SK-N-SH (cell line): ENCODE measurements at regions not wholly inside any gene's neighbourhood (a gene's known extent, or its start where the extent isn't known, plus 50 kb on each side); places are given as distances from the start of the nearest gene placed in this dataset.

Experiments used
- CTCF ChIA-PET: fragments of 300-600, 350-600 bp; formaldehyde crosslinking; extraction: SDS; loops from one replicate; lab custom pipeline; 2021; lab: Yijun Ruan, JAX
- POLR2A ChIA-PET: fragments of 350-600 bp; sonication (Branson Sonifier 250); formaldehyde crosslinking; extraction: SDS; loops from one replicate; lab custom pipeline; 2020; ENCODE audit warnings: antibody characterized with exemption, inconsistent platforms; lab: Yijun Ruan, JAX
- DNase-seq: peaks from one replicate; pipeline ENCODE4 v3.0.0; 2012
- H2AFZ ChIP-seq: fragments of 200-600 bp; sonication (generic); 2 replicates; pipeline ENCODE4 v1.8.1; 2016; ENCODE audit warnings: antibody characterized with exemption, mild to moderate bottlenecking, low read depth
- H3F3A ChIP-seq: fragments of 200-600 bp; sonication (generic); replicated peaks from 2 replicates; pipeline ENCODE3; 2016; ENCODE audit warnings: antibody characterized with exemption, mild to moderate bottlenecking; ENCODE audit not compliant: insufficient read depth
- H3K27ac ChIP-seq, 2 experiments: fragments of 200-500 bp in 1 of 2; fragments of 200-600 bp in 1 of 2; sonication (Bioruptor generic) in 1 of 2; sonication (generic), shearing (Covaris generic) in 1 of 2; 2 replicates each; pipeline versions ENCODE4 v1.5.1 to v1.6.1; 2014 to 2016; ENCODE audit warnings: low read depth in 2 of 2, inconsistent platforms in 1 of 2, low read length in 1 of 2, mild to moderate bottlenecking in 1 of 2, mixed read lengths in 1 of 2
- H3K27me3 ChIP-seq: fragments of 200-600 bp; sonication (generic), shearing (Covaris generic); 2 replicates; pipeline ENCODE4 v1.6.1; 2016; ENCODE audit warnings: mixed run types; ENCODE audit not compliant: insufficient read depth
- H3K36me3 ChIP-seq, 2 experiments: fragments of 200-500 bp in 1 of 2; fragments of 200-600 bp in 1 of 2; sonication (Bioruptor generic) in 1 of 2; sonication (generic) in 1 of 2; replicated peaks in 1 of 2; 2 replicates each; pipeline versions ENCODE3 to v1.5.1; 2014 to 2016; ENCODE audit warnings: low read length in 1 of 2, mild to moderate bottlenecking in 1 of 2; ENCODE audit not compliant: insufficient read depth in 2 of 2, control insufficient read depth in 1 of 2
- H3K4me1 ChIP-seq, 2 experiments: fragments of 200-500 bp in 1 of 2; fragments of 200-600 bp in 1 of 2; sonication (Bioruptor generic) in 1 of 2; sonication (generic), shearing (Covaris generic) in 1 of 2; 2 replicates each; pipeline versions ENCODE4 v1.5.1 to v1.6.1; 2014 to 2016; ENCODE audit warnings: low read depth in 1 of 2, low read length in 1 of 2, mixed run types in 1 of 2; ENCODE audit not compliant: insufficient read depth in 2 of 2, control insufficient read depth in 1 of 2
- H3K4me2 ChIP-seq: fragments of 200-600 bp; sonication (generic), shearing (Covaris generic); 2 replicates; pipeline ENCODE4 v1.6.1; 2017; ENCODE audit warnings: mixed run types
- H3K4me3 ChIP-seq, 2 experiments: fragments of 200-500 bp in 1 of 2; fragments of 200-600 bp in 1 of 2; sonication (Bioruptor generic) in 1 of 2; sonication (generic), shearing (Covaris generic) in 1 of 2; 2 replicates each; pipeline versions ENCODE4 v1.5.1 to v1.8.1; 2014 to 2016; ENCODE audit warnings: low read depth in 2 of 2, inconsistent platforms in 1 of 2, low read length in 1 of 2, mild to moderate bottlenecking in 1 of 2, mixed read lengths in 1 of 2, moderate library complexity in 1 of 2
- H3K79me2 ChIP-seq: fragments of 200-600 bp; sonication (generic); 2 replicates; pipeline ENCODE4 v1.8.1; 2017; ENCODE audit warnings: mild to moderate bottlenecking; ENCODE audit not compliant: insufficient read depth
- H3K9ac ChIP-seq: fragments of 200-600 bp; sonication (generic); 2 replicates; pipeline ENCODE4 v1.6.1; 2017; ENCODE audit warnings: mixed run types
- H3K9me2 ChIP-seq: fragments of 200-600 bp; sonication (generic); 2 replicates; pipeline ENCODE4 v1.6.1; 2017; ENCODE audit warnings: mixed run types
- H3K9me3 ChIP-seq: fragments of 200-600 bp; sonication (generic); 2 replicates; pipeline ENCODE4 v1.6.1; 2017; ENCODE audit warnings: mixed run types, mild to moderate bottlenecking, moderate library complexity
- H4K20me1 ChIP-seq: fragments of 200-600 bp; sonication (generic); 2 replicates; pipeline ENCODE4 v1.6.1; 2017; ENCODE audit warnings: mild to moderate bottlenecking, mixed run types; ENCODE audit not compliant: insufficient read depth
- CHD2 ChIP-seq: fragments of 150-350 bp; IDR thresholded peaks from 2 replicates; pipeline ENCODE4 v1.6.1; 2018; ENCODE audit warnings: low read length; ENCODE audit not compliant: partially characterized antibody
- EP300 ChIP-seq, 2 experiments: IDR thresholded peaks; 2 replicates each; pipeline versions ENCODE4 v1.4.0 to v1.6.1; 2012; ENCODE audit warnings: borderline replicate concordance in 1 of 2, low read depth in 1 of 2, low read length in 1 of 2
- EZH2phosphoT487 ChIP-seq: fragments of 200-600 bp; sonication (generic); IDR thresholded peaks from 2 replicates; pipeline ENCODE4 v1.6.1; 2017; ENCODE audit warnings: low read depth, mixed run types, mild to moderate bottlenecking, antibody characterized with exemption, moderate library complexity, borderline replicate concordance
- FOXJ3 ChIP-seq: sonication (generic); formaldehyde crosslinking; IDR thresholded peaks from 2 replicates; pipeline ENCODE4 v1.5.1; 2020; ENCODE audit warnings: mild to moderate bottlenecking, missing genetic modification reagents
- GATA2 ChIP-seq: sonication (generic); formaldehyde crosslinking; IDR thresholded peaks from 2 replicates; pipeline ENCODE4 v1.5.0; 2020; ENCODE audit warnings: mild to moderate bottlenecking, missing genetic modification reagents
- MXI1 ChIP-seq: IDR thresholded peaks from 2 replicates; pipeline ENCODE4 v1.6.1; 2012; ENCODE audit warnings: mild to moderate bottlenecking, low read depth, low read length, improper control_type of control experiment
- NFIC ChIP-seq: IDR thresholded peaks from 2 replicates; pipeline ENCODE4 v1.4.0; 2012; ENCODE audit warnings: borderline replicate concordance
- RAD21 ChIP-seq: IDR thresholded peaks from 2 replicates; pipeline ENCODE4 v1.6.1; 2012; ENCODE audit warnings: mild to moderate bottlenecking, low read length
- RCOR1 ChIP-seq: fragments of 150-350 bp; IDR thresholded peaks from 2 replicates; pipeline ENCODE4 v1.6.1; 2017; ENCODE audit warnings: antibody characterized with exemption, low read length
- RFX5 ChIP-seq: IDR thresholded peaks from 2 replicates; pipeline ENCODE4 v1.6.1; 2012; ENCODE audit warnings: mild to moderate bottlenecking, improper control_type of control experiment, low read length
- TCF12 ChIP-seq: IDR thresholded peaks from 2 replicates; pipeline ENCODE4 v1.4.0; 2012
- TEAD4 ChIP-seq: IDR thresholded peaks from 2 replicates; pipeline ENCODE4 v1.4.0; 2012; ENCODE audit warnings: mild to moderate bottlenecking, borderline replicate concordance; ENCODE audit not compliant: insufficient read depth
- WGBS: methylation state at CpG from one replicate; pipeline ENCODE4 v1.1.6; 2017; ENCODE audit warnings: low lambda C conversion rate; 5-methylcytosine and 5-hydroxymethylcytosine counted together
- TF ChIP-seq, protein P1 (sequence below): fragments of 200-600 bp; sonication (generic); IDR thresholded peaks from 2 replicates; pipeline ENCODE4 v1.6.1; 2017; ENCODE audit warnings: antibody characterized with exemption, mild to moderate bottlenecking, moderate library complexity
- TF ChIP-seq, protein P2 (sequence below): IDR thresholded peaks from 2 replicates; pipeline ENCODE4 v1.4.0; 2012; ENCODE audit warnings: low read depth
- TF ChIP-seq, protein P3 (sequence below): IDR thresholded peaks from 2 replicates; pipeline ENCODE4 v1.6.1; 2012; ENCODE audit warnings: mild to moderate bottlenecking, low read depth, low read length, moderate library complexity

DNA sequence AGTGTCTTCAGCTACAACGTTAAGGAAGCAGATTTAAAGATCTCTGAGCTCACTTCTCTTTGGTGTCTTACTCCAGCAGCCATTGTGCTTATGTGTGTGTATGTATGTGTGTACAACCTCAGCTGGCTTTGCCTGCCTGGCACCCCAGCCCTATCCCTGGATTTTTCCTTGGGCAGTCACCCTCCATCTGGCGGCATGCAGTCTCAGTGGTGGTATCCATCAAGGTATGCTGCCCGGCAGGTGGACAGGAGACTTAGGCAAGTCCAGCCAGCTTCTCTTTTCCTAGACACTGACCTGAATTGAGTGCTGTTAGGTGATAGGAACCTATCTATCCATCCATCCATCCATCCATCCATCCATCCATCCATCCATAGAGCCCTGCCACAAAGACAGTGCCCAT is 280.8 kb upstream of the CCL2 start (continued):
- TF ChIP-seq, protein P1, sequence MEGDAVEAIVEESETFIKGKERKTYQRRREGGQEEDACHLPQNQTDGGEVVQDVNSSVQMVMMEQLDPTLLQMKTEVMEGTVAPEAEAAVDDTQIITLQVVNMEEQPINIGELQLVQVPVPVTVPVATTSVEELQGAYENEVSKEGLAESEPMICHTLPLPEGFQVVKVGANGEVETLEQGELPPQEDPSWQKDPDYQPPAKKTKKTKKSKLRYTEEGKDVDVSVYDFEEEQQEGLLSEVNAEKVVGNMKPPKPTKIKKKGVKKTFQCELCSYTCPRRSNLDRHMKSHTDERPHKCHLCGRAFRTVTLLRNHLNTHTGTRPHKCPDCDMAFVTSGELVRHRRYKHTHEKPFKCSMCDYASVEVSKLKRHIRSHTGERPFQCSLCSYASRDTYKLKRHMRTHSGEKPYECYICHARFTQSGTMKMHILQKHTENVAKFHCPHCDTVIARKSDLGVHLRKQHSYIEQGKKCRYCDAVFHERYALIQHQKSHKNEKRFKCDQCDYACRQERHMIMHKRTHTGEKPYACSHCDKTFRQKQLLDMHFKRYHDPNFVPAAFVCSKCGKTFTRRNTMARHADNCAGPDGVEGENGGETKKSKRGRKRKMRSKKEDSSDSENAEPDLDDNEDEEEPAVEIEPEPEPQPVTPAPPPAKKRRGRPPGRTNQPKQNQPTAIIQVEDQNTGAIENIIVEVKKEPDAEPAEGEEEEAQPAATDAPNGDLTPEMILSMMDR: no peak
- TF ChIP-seq TEAD4 (no peak), NFIC (no peak), EP300 (IDR thresholded peaks at IDR 0.05; ENCODE audit: borderline replicate concordance in 1 of 2, low read depth in 1 of 2, low read length in 1 of 2) (no peak), EZH2phosphoT487 (no peak)
- TF ChIP-seq, protein P2, sequence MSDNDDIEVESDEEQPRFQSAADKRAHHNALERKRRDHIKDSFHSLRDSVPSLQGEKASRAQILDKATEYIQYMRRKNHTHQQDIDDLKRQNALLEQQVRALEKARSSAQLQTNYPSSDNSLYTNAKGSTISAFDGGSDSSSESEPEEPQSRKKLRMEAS: no peak
- TF ChIP-seq, all 33 proteins: peak for 0

DNA sequence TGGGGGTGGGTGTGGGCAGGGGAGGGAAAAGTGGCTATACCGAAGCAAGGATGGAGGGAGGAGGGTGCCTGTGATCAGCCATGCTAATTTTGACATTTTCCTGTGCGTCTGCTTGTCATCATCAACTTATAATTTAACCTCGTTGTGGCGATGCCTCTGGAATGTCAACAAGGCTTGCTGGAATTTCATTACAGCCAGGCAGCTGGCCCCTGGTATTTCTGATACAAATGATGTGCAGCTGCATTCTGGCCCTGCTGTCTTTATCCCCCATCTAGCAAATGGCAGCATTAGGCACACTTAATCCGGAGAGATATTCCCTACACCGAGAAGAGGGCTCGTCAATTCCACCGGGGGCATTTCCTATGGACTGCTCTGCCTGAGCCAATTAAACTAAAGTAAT is 278.3 kb upstream of the CCL2 start:
- Histone ChIP-seq H3K27ac (0 out of 4 replicates have a peak overlapping the region, but pooled peaks of 1 of the 2 experiments have one; percentile 28), H3K27me3 (no peaks in the 10 kb centered on the region), H4K20me1 (no peaks in the 10 kb centered on the region), H3K4me1 (peaks cover 0 to 10% of the 10 kb centered on the region in 2 experiments; a peak in 1 of 4 replicates), H3K9ac (no peak overlapping the region), H3K36me3 (no peaks in the 10 kb centered on the region), H3K9me3 (no peaks in the 10 kb centered on the region), H3K4me3 (no peak overlapping the region), H3K9me2 (no peaks in the 10 kb centered on the region), H2AFZ (no peak overlapping the region), H3F3A (no peaks in the 10 kb centered on the region), H3K79me2 (no peaks in the 10 kb centered on the region), H3K4me2 (no peak overlapping the region)
- 5% methylated on average over 8 of the region's 8 CpGs for WGBS
- DNase-seq: peak; percentile 69
- POLR2A ChIA-PET: interaction anchor here (0.6 kb wide), 1 partner anchor 38 kb away, joined by 4 read pairs; no protein-coding TSS in a partner anchor
- CTCF ChIA-PET: no interaction called here
- TF ChIP-seq CHD2 (peak; percentile 81), RAD21 (peak; percentile 1; the same call in 1 of the 2 replicates), GATA2 (CRISPR knock-in tag) (peak; percentile 71), MXI1 (peak; percentile 29; the same call in 1 of the 2 replicates), RCOR1 (peak; percentile 100), RFX5 (no peak), EP300 (IDR thresholded peaks at IDR 0.05; ENCODE audit: borderline replicate concordance in 1 of 2, low read depth in 1 of 2, low read length in 1 of 2) (peak in 1 of 2 experiments; percentile 57; a peak in 1 of 4 replicates), FOXJ3 (CRISPR knock-in tag) (peak; percentile 63; the same call in 1 of the 2 replicates), TCF12 (peak; percentile 35; the same call in 1 of the 2 replicates)
- TF ChIP-seq, protein P3, sequence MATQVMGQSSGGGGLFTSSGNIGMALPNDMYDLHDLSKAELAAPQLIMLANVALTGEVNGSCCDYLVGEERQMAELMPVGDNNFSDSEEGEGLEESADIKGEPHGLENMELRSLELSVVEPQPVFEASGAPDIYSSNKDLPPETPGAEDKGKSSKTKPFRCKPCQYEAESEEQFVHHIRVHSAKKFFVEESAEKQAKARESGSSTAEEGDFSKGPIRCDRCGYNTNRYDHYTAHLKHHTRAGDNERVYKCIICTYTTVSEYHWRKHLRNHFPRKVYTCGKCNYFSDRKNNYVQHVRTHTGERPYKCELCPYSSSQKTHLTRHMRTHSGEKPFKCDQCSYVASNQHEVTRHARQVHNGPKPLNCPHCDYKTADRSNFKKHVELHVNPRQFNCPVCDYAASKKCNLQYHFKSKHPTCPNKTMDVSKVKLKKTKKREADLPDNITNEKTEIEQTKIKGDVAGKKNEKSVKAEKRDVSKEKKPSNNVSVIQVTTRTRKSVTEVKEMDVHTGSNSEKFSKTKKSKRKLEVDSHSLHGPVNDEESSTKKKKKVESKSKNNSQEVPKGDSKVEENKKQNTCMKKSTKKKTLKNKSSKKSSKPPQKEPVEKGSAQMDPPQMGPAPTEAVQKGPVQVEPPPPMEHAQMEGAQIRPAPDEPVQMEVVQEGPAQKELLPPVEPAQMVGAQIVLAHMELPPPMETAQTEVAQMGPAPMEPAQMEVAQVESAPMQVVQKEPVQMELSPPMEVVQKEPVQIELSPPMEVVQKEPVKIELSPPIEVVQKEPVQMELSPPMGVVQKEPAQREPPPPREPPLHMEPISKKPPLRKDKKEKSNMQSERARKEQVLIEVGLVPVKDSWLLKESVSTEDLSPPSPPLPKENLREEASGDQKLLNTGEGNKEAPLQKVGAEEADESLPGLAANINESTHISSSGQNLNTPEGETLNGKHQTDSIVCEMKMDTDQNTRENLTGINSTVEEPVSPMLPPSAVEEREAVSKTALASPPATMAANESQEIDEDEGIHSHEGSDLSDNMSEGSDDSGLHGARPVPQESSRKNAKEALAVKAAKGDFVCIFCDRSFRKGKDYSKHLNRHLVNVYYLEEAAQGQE: no peak
